HG03520 (cell line): ENCODE measurements at regions not wholly inside any gene's neighbourhood (a gene's known extent, or its start where the extent isn't known, plus 50 kb on each side); places are given as distances from the start of the nearest gene placed in this dataset.

Experiments used
- ATAC-seq: cut with Tn5 transposase; IDR thresholded peaks from one replicate; pipeline ENCODE4 v1.9.1; 2021; ENCODE audit warnings: mild to moderate bottlenecking, moderate library complexity; ENCODE audit not compliant: unreplicated experiment

DNA sequence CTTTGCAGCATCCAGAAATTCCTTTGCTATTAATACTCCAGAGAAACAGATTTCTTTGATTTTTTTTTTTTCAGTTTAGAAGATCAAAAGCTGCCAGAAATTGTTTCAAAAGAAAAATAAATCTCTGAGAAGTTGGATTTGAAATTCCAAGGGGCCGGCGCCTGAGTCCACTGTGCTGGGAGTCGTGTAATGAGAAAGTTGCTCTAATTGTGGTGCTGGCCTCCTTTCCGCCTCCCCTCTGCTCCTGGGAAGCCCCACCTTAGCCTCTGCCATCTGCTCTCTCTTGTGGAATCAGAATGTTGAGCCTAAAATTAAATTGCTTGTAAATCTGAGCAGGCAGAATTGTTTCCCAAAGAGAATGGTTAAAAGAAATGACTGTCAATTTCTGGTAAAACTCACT is 93.3 kb downstream of the EMX2 start:
- ATAC-seq = no peak

DNA sequence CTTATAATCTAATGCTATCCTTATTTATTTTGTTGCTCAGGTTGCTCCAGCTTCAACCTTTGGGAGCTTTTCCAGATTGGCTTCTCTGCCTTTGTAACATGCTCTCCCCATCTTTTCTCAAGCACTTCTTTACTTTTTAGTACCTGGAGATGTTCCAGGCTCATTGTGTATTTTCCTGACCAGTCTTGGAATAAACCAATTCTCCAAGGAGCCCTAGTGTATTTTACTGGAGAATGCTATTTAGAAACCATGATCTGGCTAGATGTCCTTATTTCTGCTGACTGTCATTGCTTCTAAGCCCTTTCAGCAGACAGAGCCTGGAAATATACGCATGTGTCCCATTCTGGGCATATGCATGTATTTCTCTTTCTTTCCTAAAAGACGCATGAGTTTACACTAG is 95.7 kb downstream of the EMX2 start:
- no peak for ATAC-seq

DNA sequence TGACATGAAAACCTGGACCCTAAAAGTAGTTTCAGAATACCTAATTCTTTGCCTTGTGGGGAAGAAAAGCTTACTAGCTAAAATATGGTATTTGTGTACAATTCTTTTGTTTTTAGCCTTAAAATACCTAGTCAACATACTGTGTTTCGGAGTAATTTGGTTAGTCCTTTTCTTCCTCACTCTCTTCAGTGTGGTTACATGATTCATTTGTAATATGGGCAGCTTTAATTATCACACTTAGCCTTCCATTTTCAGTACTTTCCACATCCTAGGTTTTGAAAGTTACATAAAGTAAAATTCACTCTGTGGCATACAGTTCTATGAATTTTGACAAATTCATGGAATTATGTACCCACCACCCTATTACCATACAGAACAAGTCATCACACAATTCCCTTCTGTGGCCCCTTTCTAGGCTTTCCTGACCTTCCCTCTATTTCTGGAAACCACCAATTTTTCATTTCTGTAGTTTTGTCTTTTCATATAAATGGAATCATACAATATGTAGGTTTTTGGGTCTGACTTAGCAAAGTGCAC is 96.2 kb downstream of the EMX2 start:
- ATAC-seq = no peak

DNA sequence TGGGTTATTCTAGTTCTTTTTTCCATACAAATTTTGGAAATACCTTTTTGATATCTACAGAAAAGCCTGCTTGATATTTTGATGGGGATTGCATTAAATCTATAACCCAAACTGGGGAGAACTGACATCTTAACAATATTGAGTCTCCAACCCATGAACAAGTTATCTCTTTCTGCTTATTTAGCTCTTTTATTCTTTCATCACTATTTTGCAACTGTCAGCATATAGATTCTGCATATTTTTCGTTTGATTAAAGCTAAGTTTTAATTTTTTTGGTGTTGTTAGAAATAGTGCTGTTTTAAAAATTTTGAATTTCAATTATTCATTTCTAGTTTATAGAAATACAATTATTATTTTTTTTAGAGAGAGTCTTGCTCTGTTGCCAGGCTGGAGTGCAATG is 97.9 kb downstream of the EMX2 start:
- no peak for ATAC-seq

DNA sequence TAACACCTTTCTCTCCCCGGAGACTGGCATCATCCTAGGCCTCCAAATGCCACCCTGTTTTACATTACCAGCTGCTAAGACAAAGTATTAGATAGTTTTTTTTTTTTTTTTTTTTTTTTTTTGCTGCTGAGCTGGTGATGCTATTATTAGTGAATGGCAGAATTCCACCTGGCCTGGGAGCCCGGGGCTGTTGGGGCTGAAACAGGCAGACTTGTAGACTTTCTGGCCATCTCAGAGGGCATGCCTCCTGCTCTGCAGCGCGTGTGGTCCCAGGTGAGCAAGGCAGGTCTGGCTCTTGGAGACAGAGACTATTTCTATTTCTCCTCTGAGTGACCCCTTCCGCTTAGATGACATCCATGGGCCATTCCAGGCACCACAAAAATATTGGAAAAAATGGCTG is 104.2 kb downstream of the EMX2 start:
- ATAC-seq = no peak

DNA sequence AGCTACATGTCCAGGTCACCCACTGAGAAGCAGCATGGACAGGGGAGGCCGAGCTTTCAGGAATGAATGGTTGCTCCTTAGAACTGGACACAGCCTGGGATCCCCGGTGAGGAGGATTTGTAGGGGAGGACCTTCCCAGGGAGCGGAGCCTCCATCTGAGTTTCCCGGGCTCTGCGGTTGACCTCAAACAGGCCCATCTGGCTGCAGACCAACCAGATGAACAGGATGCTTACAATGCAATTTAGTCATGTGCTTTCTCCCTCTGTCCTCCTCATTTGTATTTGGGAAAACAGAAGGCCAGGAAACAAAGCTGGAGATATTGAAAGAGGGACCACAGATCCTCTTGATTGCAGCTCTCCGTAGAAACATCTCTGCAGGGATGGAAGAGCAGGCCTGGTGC is 104.8 kb downstream of the EMX2 start:
- no peak for ATAC-seq

DNA sequence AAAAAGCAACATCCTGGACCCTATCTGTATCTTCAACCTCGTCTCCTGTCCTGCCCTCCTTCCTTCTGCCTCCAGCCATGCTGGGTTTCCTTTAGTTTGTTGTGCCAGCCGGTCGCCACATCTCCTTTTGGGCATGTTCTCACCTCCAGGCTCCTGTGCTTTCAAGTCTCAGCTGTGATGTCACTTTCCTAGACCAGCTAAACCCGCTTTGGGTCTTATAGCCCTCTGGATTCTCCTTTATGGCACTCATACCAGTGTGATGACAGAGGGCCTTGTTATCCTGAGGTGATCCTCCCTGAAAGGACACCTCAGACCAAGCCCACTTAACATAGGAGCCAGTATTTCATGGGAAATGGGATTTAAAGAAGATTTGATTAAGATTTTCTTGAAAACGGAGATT is 108.6 kb downstream of the EMX2 start:
- no peak for ATAC-seq

DNA sequence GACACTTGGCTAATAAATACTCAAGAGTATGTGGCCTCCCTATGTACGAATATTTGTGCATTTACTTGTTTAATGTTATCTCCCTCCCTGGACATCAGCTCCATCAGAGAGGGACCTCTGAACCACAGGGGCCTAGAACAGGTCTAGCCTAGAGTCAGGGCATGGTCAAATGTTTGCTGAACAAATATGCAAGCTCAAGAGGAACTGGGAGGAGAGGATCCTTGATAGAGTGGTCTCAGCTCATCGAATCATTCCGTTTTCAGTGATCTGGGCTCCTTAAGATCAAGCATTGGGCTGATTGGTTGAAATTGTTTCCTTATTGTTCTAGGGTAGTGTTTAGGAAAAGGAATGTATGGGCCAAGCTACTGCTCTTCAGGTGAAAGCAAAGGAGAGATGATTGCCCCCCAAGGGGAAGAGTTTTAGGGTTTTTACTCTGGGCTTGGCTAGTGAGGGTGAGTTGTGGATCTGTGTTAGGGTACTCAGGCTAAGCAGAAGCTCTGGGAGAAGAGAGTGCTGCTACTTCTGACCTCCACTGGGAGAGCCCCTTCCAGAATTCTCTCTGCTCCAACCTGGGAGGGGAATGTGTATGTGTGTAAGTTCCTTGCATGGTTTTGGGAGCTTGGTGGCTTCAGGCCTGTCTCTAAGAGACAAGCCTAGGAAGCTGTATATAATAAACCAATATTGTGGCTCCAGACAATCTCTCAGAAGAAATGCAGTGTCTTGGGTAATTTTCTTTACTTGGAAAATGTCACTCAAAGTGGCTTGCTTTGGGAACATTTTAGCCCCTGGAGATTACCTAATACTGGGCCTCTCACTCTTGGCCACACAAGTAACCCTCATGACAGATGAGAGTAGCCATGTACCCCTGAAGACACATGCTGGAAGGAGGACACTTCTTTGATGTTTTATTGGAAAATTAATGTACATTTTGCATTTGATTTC is 110.0 kb downstream of the EMX2 start:
- ATAC-seq = peak; percentile 13

DNA sequence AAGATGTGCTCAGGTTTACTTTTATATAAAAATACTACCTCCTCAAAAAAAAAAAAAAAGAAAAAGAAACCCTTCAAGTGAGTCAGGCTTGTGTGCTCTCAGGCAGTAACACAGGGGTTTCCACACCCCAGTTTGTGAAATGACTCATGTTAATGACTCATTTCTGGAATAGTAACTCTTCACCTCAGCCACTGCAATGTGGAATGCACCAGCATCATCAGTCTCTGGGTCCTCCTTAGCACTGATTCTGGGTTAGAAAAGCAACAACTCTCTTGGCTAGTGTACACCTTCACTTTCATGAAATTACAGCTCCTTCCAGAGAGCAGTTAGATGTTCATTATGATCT is 110.6 kb downstream of the EMX2 start:
- peak; percentile 84 for ATAC-seq

DNA sequence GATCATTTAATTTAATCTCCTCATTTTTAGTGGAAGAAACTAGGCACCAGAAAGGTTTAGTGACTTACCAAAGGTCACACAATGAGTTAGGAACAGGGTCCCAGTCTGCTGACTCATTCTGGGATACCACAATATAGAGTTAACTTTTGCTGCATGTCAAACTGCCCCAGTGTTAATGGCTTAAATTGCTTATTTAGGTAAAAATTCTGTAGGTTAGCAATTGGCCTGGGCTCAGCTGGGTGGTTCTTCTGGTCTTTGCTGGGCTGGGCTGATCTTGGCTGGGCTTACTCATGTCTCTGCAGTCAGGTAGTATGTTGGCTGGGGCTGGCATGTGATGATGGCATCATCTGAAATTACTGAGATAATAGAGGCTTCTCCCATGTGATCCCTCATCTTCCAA is 111.6 kb downstream of the EMX2 start:
- no peak for ATAC-seq

DNA sequence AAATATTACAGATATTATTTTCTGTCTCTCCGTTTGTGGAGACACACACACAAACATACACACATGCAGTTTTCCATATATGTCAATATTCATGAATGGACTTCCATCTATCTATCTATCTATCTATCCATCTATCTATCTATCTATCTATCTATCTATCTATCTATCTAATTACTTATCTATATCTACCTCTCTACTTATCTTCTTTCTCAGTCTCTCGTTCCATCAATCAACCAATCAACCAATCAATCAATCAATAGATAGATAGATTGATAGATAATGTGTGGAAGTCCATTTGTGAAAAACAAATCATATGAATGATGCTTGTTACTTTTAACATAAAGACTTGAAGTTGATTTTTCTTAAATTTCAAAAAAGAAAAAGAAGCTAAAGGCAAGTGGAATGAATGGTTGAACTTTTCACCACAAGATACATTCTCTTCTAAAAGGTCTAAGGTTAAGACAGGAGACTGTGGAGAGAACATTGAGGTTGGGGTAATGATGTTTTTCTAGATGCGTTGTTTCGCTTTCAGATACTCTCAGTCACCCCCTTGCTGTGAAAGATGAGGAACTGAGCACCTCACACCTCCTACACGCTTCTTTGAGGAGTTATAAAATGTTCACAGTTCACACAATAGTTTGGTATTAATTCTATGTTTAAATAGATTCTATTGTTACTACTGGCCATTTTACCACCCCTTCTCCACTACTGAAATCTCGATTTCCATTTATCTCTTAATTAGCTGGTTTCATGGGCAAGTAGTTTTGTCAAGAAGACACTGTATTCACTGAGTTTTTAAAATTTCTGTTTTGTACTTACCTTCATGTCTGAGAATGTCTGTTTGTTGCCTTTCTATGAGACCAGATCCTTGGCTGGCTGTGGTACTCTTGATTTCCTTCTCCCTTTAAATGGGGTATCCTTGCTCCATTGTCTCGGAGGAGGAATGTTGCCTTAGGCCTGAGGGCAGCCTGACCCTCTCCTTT is 114.1 kb downstream of the EMX2 start:
- peak; percentile 85 for ATAC-seq

DNA sequence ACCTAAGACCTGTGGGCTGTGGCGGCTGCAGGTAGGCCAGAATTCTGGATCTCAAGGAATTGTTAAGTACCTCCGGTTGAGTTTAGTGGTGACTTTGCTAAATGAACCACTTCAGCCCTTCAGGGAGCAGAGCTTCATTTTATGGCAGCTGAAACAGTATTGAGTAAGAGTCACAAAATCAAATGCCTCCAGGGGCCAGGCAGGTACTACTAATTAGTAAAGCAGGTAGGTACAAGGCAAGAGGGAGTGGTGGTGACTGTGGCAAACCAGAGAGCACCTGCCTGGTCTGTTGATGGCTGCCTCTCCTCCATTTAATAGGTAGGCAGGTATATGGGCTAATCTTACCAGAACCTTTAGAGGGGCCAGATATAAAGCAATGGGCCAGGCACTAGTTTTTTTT is 118.8 kb downstream of the EMX2 start:
- ATAC-seq = no peak

DNA sequence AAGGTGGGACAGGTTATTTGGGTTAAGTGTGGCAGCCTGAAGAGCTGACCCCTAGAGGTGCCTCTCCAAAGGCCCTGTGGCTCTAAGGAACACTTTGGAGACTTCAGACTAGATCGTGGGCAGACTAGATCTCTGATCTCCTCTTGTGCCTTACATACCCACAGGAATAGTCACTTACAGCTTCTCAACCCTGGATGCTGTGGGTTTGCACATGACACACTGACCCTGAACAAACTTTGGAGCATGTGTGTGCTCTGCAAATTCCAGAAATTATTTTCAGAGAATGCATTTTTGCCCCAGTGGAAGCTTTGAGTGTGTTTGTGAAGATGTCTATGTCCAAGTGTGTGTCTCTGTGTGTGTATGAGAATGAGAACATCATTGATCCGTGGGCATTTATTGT is 119.6 kb downstream of the EMX2 start:
- ATAC-seq = no peak

DNA sequence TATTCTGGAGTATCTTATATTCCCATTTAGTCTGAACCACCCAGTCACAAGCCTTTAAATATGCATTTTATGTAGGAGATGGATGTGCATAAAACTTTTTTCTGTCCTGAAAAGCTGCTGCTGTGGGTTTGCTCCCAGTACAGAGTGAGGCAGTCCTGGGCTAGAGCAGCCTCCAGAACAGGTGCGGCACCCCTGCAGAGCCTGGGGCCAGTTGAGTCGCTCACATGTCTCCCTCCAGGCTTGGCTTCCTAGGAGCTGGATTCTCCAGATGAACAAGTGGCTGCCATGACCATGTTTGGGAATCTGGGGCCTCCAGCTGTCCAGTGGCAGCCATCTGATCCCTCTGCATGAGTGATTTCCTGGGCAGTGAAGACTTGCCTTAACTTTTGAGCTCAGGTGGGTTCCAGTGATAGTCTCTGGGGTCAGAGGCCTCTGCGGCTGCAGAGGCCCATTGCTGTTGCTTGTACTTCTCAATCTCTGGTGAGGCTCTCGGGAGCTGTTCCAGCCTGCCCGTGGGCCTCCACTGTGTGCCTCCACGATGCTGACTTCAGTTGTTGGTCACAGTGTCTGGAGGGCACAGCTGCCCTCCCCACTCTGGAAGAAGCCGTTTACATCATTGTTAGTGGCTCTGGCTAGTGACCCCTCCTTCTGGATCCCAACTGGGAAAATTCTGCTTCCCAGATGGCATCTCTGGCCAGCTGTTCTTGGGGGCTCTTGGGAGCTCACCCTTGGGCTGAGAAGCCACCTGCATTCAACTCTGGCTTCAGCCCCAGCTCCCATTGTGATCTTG is 120.4 kb downstream of the EMX2 start:
- no peak for ATAC-seq

DNA sequence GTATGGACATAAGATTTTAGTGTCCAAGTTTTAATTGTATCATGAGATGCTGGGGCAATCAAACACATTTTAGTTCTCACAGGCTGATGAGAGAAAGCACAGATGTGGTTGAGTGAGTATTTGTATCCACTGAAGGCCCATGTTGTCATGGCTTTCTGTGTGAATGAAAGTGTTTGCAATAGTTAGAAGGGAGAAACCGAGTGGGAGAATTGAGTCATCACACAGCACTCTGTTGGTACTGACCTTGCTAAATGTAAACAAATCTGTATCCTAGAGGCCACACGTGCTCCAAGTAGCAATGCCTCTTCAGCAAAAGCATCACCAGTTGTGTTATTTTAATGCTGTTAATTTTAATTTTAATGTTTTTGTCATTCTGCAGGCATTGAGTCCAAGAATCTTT is 121.2 kb downstream of the EMX2 start:
- peak; percentile 99 for ATAC-seq

DNA sequence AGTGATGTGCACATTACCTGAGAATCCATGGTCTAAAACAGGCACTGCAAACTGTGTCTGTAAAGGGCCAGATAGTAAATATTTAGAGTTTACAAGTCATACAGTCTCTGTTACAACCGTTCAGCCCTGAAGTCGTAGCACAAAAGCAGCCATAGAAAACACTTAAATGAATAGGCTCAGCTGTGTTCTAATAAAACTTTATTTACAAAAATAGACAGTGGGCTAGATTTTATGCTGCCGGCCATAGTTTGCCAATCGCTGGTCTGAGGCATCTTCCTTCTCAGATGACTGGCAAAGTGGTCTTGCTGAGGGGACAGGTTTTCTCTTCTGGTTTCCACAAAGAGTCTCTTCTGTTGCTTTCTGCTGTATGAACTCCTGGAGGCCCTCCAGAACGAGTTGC is 121.7 kb downstream of the EMX2 start:
- no peak for ATAC-seq

DNA sequence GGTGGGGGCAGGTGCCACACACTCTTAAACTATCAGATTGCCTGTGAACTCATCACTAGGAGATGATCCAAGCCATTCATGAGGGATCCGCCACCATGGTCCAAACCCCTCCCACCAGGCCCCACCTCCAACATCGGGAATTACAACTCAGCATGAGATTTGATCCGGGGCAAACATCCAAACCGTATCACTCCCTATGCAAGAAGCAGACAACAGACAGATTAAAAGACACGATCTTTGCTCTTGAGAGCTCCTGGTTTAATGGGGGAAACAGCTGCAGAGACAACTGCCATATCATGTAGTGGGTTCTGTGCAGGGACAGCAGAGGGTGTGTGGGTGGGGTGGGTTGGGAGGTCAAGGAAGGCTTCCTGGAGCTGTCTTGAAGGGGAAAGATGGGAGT is 123.6 kb downstream of the EMX2 start:
- ATAC-seq = no peak

DNA sequence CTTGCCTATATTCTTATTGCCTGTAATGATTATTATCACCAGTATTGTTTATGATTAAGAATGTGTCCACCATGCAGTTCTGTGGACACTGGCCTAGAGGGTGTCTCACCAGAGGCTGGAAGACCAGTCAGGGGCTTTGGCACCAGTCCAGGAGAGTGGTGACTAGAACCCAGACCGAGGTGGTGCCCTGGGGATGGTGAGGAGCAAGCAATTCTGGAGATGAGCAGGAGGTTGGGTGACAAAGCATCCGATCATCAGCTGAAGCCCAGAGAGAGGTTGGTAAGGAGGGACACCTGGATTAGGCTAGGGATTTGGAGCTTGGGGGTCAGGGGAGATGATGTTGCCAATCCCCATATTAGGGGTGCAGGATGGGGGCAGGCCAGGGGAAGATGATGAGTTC is 124.4 kb downstream of the EMX2 start:
- no peak for ATAC-seq

DNA sequence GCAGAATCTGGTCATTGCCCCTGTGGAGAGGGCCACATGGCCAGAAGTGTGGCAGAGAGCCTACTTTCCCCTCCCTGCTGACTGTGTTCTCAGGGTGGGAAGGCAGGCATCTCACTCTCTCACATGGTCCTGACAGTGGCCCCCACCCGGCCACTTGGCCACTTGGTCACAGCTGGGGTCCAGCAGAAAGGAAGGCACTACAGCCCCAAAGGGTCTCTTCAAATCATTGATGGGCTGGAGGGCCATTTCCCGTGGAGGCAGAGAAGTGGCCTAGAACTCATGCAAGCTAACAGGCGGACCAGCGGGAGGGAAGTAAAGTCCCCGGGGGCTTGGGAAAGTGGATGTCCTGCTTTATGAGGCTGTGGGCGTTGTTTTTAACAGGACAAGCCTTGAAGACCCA is 125.3 kb downstream of the EMX2 start:
- no peak for ATAC-seq

DNA sequence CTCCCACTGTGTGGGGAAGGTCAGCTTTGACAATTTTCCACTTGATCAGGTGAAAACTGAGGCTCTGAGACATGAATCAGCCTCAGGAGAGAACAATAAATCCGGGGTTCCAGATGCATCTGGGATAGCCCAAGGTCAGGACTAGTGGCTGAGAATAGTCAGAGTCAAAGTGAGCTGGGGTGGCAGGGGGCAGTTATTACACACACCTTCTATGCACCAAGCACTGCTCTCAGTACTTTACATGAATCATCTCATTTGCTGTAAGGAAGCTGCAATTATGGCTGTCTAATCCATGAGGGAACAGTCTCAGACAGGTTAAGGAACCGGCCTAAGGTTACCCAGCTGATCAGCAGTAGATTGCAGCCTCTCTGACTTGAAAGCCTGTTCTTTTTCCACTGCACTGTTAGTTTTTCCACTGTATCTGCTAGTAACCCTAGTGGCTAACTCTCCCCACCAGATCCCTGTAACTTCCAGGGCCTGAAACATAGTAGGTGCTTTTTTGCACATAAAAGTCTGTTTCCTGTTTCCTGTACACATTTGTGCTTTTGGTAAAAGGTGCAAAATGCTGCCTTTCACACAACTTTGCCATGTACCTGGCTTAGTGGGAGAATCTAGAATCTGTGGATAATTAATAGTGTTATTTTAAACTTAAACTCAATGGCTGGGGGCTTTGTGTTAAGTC is 125.9 kb downstream of the EMX2 start:
- ATAC-seq = no peak
